ENCODE measurements at regions not wholly inside any gene's neighbourhood (a gene's known extent, or its start where the extent isn't known, plus 50 kb on each side); places are given as distances from the start of the nearest gene placed in this dataset.

- DNase-seq (no peak), ATAC-seq (no peak)
- intact Hi-C loops (cut with DNase I, micrococcal nuclease), result no loop called here
- H3K9me3 ChIP-seq, result no peaks in the 10 kb centered on the region
- H3K4me3 ChIP-seq, result no peak overlapping the region
- no peak for TF ChIP-seq CTCF (IDR thresholded peaks at IDR 0.05)
- no peaks in the 10 kb centered on the region for H3K36me3 ChIP-seq (ENCODE audit: low read depth)
- no peaks in the 10 kb centered on the region for H3K4me1 ChIP-seq (ENCODE audit: low read depth)
Measured at GRCh38 chr12:18859400-18859799, 121.5 kb downstream of the CAPZA3 start.

GRCh38 chr12:18861287-18861858, 123.5 kb downstream of the CAPZA3 start:
- Histone ChIP-seq H3K4me1 (ENCODE audit: low read depth) (no peaks in the 10 kb centered on the region), H3K9me3 (no peaks in the 10 kb centered on the region), H3K36me3 (ENCODE audit: low read depth) (no peaks in the 10 kb centered on the region), H3K4me3 (no peak overlapping the region)
- no peak for ATAC-seq
- intact Hi-C loops (cut with DNase I, micrococcal nuclease), result loop anchor here in 1 of 2 donors (5.0 kb wide), 1 partner anchor 326 kb away; no protein-coding TSS in a partner anchor
- DNase-seq, result peak in 1 of 3 donors; percentile 20
- TF ChIP-seq CTCF (IDR thresholded peaks at IDR 0.05), result peak; percentile 25

GRCh38 chr12:18863769-18864500, 126.0 kb downstream of the CAPZA3 start:
- H3K36me3 ChIP-seq (ENCODE audit: low read depth), result no peaks in the 10 kb centered on the region
- no peaks in the 10 kb centered on the region for H3K9me3 ChIP-seq
- no peak overlapping the region for H3K4me3 ChIP-seq
- no peak for TF ChIP-seq CTCF (IDR thresholded peaks at IDR 0.05)
- DNase-seq (no peak), ATAC-seq (no peak)
- intact Hi-C loops (cut with DNase I, micrococcal nuclease), result loop anchor here in 1 of 2 donors (5.0 kb wide), 1 partner anchor 323 kb away; no protein-coding TSS in a partner anchor
- H3K4me1 ChIP-seq (ENCODE audit: low read depth), result no peaks in the 10 kb centered on the region

- no peak for TF ChIP-seq CTCF (IDR thresholded peaks at IDR 0.05)
- intact Hi-C loops (cut with DNase I, micrococcal nuclease), result loop anchor here in 1 of 2 donors (5.0 kb wide), 1 partner anchor 322 kb away; no protein-coding TSS in a partner anchor
- no peak for DNase-seq
Measured at GRCh38 chr12:18864900-18865561, 127.1 kb downstream of the CAPZA3 start.

GRCh38 chr12:18868717-18869116, 130.8 kb downstream of the CAPZA3 start:
- DNase-seq, result no peak
- no peak for TF ChIP-seq CTCF (IDR thresholded peaks at IDR 0.05)
- intact Hi-C loops (cut with DNase I, micrococcal nuclease), result no loop called here
- no peaks in the 10 kb centered on the region for H3K4me1 ChIP-seq (ENCODE audit: low read depth)
- H3K9me3 ChIP-seq, result no peaks in the 10 kb centered on the region
- H3K4me3 ChIP-seq, result no peak overlapping the region
- no peak for ATAC-seq
- H3K36me3 ChIP-seq (ENCODE audit: low read depth), result no peaks in the 10 kb centered on the region

More at GRCh38 chr12:18864900-18865561, 127.1 kb downstream of the CAPZA3 start:
- H3K4me1 ChIP-seq (ENCODE audit: low read depth), result no peaks in the 10 kb centered on the region
- ATAC-seq, result no peak
- H3K9me3 ChIP-seq, result no peaks in the 10 kb centered on the region
- no peaks in the 10 kb centered on the region for H3K36me3 ChIP-seq (ENCODE audit: low read depth)
- no peak overlapping the region for H3K4me3 ChIP-seq
